Upper lobe of left lung (tissue), 6 donors: ENCODE measurements at regions not wholly inside any gene's neighbourhood (a gene's known extent, or its start where the extent isn't known, plus 50 kb on each side); places are given as distances from the start of the nearest gene placed in this dataset.
"Not testable (repeated sequence)": the region's sequence is repeated elsewhere in the genome, so short reads cannot be mapped to it uniquely, and the experiment has no call there.

Experiments
- ATAC-seq, 2 donors: fragments of 200-7000 bp; cut with Tn5 transposase; one replicate each; pipeline ENCODE4 v1.9.1; 2022; ENCODE audit warnings: mild to moderate bottlenecking in 2 of 2, moderate library complexity in 2 of 2; ENCODE audit not compliant: low FRiP score in 2 of 2
- DNase-seq, 2 donors: peaks; one replicate each; pipeline ENCODE4 v3.0.0-alpha.2; 2019 to 2020
- H3K27ac ChIP-seq, 4 donors: fragments of 200-600 bp; sonication (generic); one replicate each; pipeline ENCODE4 v1.5.1; 2016 to 2019
- H3K27me3 ChIP-seq, 4 donors: fragments of 200-600 bp; sonication (generic); one replicate each; pipeline ENCODE4 v1.5.1; 2017 to 2019
- H3K36me3 ChIP-seq, 4 donors: fragments of 200-600 bp; sonication (generic); one replicate each; pipeline ENCODE4 v1.5.1; 2016 to 2019
- H3K4me1 ChIP-seq, 4 donors: fragments of 200-600 bp; sonication (generic); one replicate each; pipeline ENCODE4 v1.5.1; 2018 to 2019
- H3K4me3 ChIP-seq, 4 donors: fragments of 200-600 bp; sonication (generic); one replicate each; pipeline ENCODE4 v1.5.1; 2017 to 2019; ENCODE audit warnings: mild to moderate bottlenecking in 2 of 4, moderate library complexity in 1 of 4
- H3K9me3 ChIP-seq, 4 donors: fragments of 200-600 bp; sonication (generic); one replicate each; pipeline ENCODE4 v1.5.1; 2018 to 2019
- EP300 ChIP-seq, 4 donors: sonication (generic); formaldehyde crosslinking; IDR thresholded peaks; one replicate each; pipeline ENCODE4 v1.5.1; 2017; ENCODE audit warnings: antibody characterized with exemption in 4 of 4, control low read depth in 2 of 4
- POLR2A ChIP-seq, 4 donors: fragments of 450-650 bp; IDR thresholded peaks; one replicate each; pipeline ENCODE4 v1.5.1; 2016 to 2017; ENCODE audit warnings: antibody characterized with exemption in 4 of 4, mild to moderate bottlenecking in 2 of 4
- POLR2AphosphoS5 ChIP-seq, 2 donors: sonication (generic); formaldehyde crosslinking; IDR thresholded peaks; one replicate each; pipeline ENCODE4 v1.5.1; 2017; ENCODE audit warnings: antibody characterized with exemption in 2 of 2
- WGBS, 2 donors: methylation state at CpG; one replicate each; pipeline ENCODE4 v1.1.5; 2017 to 2018; 5-methylcytosine and 5-hydroxymethylcytosine counted together
- TF ChIP-seq, protein P1 (sequence below), 6 experiments: fragments of 450-650 bp in 4 of 6; fragments of 200-600 bp in 2 of 6; sonication (generic) in 2 of 6; IDR thresholded peaks; one replicate each; pipeline ENCODE4 v1.5.1; 2016 to 2019; ENCODE audit warnings: antibody characterized with exemption in 6 of 6
- donor health status: DM: no; HTN: no; CAD: no; lungs with moderate emphysema.
- donor health status: DM: no; HTN: yes; CAD: no; lungs with severe emphysema.

GRCh38 chr2:4110273-4110672, 406.9 kb downstream of the DCDC2C start:
- H3K4me1 ChIP-seq: no peaks in the 10 kb centered on the region
- DNase-seq (no peak), ATAC-seq (no peak)
- TF ChIP-seq POLR2A (IDR thresholded peaks at IDR 0.05): no peak
- TF ChIP-seq POLR2AphosphoS5 (IDR thresholded peaks at IDR 0.05): no peak
- TF ChIP-seq, protein P1, sequence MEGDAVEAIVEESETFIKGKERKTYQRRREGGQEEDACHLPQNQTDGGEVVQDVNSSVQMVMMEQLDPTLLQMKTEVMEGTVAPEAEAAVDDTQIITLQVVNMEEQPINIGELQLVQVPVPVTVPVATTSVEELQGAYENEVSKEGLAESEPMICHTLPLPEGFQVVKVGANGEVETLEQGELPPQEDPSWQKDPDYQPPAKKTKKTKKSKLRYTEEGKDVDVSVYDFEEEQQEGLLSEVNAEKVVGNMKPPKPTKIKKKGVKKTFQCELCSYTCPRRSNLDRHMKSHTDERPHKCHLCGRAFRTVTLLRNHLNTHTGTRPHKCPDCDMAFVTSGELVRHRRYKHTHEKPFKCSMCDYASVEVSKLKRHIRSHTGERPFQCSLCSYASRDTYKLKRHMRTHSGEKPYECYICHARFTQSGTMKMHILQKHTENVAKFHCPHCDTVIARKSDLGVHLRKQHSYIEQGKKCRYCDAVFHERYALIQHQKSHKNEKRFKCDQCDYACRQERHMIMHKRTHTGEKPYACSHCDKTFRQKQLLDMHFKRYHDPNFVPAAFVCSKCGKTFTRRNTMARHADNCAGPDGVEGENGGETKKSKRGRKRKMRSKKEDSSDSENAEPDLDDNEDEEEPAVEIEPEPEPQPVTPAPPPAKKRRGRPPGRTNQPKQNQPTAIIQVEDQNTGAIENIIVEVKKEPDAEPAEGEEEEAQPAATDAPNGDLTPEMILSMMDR (IDR thresholded peaks at IDR 0.05): no peak
- no peak for TF ChIP-seq EP300 (IDR thresholded peaks at IDR 0.05)
- no peak overlapping the region for H3K27ac ChIP-seq
- 68 to 93% methylated on average over 4 of the region's 4 CpGs for WGBS, 2 donors
- H3K27me3 ChIP-seq: no peaks in the 10 kb centered on the region
- H3K36me3 ChIP-seq: no peaks in the 10 kb centered on the region
- peaks cover 0 to 6% (median under 1%) of the 10 kb centered on the region in 4 donors for H3K9me3 ChIP-seq
- H3K4me3 ChIP-seq: no peak overlapping the region

GRCh38 chr2:4115435-4115834, 412.1 kb downstream of the DCDC2C start:
- not testable (repeated sequence) for DNase-seq, ATAC-seq, H3K4me1 ChIP-seq, H3K27ac ChIP-seq, H3K9me3 ChIP-seq, H3K36me3 ChIP-seq, H3K4me3 ChIP-seq, H3K27me3 ChIP-seq
- WGBS, 2 donors: 82 to 88% methylated on average over 3 of the region's 3 CpGs

DNA sequence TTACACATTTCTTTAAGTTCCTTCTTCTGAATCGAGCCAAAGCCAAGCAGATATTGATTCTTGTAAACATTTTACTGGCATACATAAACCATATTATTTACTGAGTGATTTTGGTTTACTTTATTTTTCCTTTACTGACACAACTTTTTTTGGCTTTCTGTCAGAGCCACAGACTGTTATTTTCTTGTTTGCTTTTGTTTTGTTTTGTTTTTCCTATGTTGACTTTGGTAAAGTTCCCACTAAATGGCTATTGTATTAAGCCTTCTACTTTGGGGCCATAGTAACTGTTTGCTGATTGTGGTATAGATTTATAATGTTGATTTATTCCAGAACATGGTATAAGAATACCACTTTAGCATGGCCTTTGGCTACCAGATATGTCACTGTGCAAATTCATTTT, 419.4 kb downstream of the DCDC2C start:
- no peak overlapping the region for H3K27ac ChIP-seq
- no peak overlapping the region for H3K4me3 ChIP-seq
- no peaks in the 10 kb centered on the region for H3K27me3 ChIP-seq
- no peaks in the 10 kb centered on the region for H3K9me3 ChIP-seq
- 41 to 44% methylated on average over 1 of the region's 1 CpG for WGBS, 2 donors
- DNase-seq (no peak), ATAC-seq (no peak)
- no peaks in the 10 kb centered on the region for H3K4me1 ChIP-seq
- H3K36me3 ChIP-seq: no peaks in the 10 kb centered on the region
- TF ChIP-seq POLR2A (IDR thresholded peaks at IDR 0.05): no peak
- TF ChIP-seq, protein P1 (IDR thresholded peaks at IDR 0.05): no peak
- TF ChIP-seq POLR2AphosphoS5 (IDR thresholded peaks at IDR 0.05): no peak
- TF ChIP-seq EP300 (IDR thresholded peaks at IDR 0.05): no peak

- Histone ChIP-seq H3K4me3 (no peak overlapping the region), H3K4me1 (no peaks in the 10 kb centered on the region), H3K36me3 (no peaks in the 10 kb centered on the region), H3K27ac (no peak overlapping the region), H3K27me3 (no peaks in the 10 kb centered on the region), H3K9me3 (peaks cover 5 to 13% (median 11%) of the 10 kb centered on the region in 4 donors)
- 0 to 80% methylated on average over 1 of the region's 1 CpG for WGBS, 2 donors
- TF ChIP-seq, protein P1 (IDR thresholded peaks at IDR 0.05): no peak
- TF ChIP-seq POLR2AphosphoS5 (IDR thresholded peaks at IDR 0.05) (no peak), EP300 (IDR thresholded peaks at IDR 0.05) (no peak), POLR2A (IDR thresholded peaks at IDR 0.05) (no peak)
- DNase-seq: no peak
- no peak for ATAC-seq
These were observed 427.3 kb downstream of the DCDC2C start for GRCh38 chr2:4130651-4131050.

DNA sequence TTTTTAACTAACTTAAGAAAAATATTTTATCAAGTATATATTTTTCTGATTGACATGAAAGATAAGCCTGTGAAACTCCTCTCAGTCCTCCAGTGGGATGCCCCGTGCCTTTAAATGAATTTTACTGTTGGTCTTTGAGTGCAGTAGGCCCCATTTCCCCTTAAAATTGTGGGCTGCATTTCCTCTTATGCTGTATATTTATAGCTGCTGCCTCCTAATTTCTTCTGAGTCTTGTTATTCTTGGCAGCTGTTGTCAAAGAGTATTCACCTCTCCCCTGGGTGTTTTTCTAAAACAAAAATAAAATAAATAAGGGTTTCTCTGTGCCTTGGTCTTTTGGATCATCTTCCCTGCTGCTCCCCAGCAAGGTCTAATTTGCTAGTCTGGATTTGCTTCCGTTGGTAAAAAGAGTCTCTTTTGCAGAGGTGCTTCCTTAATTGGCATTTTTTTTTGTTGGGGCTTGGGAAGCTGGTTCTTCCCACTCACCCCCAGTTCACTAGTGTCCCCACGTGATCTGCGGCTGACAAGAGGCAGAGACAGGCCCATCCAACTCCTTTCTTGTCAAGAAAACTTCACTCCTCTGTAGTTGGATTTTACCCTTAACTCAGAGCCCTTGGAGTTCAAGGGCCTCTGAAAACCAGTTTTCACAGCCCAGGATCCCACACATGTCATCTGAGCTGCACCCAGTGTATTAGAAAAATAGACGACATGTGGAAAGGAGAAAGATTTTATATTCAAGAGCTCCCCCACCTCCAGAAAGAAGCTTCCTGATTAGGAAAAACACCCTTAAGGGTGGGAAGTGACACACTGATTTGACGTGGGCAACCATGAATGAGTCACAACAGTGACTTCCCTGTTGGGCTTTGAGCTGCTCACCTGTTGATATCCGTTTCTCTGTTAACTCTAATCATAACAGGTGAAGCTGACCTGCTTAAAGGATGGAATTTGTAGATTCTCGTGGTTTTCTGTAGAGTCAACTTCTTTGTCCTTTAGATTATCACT, 431.5 kb downstream of the DCDC2C start:
- H3K4me3 ChIP-seq: no peak overlapping the region
- no peak overlapping the region for H3K27ac ChIP-seq
- WGBS, 2 donors: 50 to 62% methylated on average over 8 of the region's 8 CpGs

More for the DNA sequence above, 431.5 kb downstream of the DCDC2C start:
- Histone ChIP-seq H3K4me1 (no peaks in the 10 kb centered on the region), H3K9me3 (peaks cover 5 to 13% (median 11%) of the 10 kb centered on the region in 4 donors), H3K27me3 (no peaks in the 10 kb centered on the region), H3K36me3 (no peaks in the 10 kb centered on the region)
- TF ChIP-seq, protein P1 (IDR thresholded peaks at IDR 0.05): no peak
- TF ChIP-seq POLR2A (IDR thresholded peaks at IDR 0.05) (no peak), EP300 (IDR thresholded peaks at IDR 0.05) (no peak), POLR2AphosphoS5 (IDR thresholded peaks at IDR 0.05) (no peak)
- DNase-seq: no peak
- ATAC-seq: no peak
